ENCODE measurements at regions not wholly inside any gene's neighbourhood (a gene's known extent, or its start where the extent isn't known, plus 50 kb on each side); places are given as distances from the start of the nearest gene placed in this dataset.

- no peaks in the 10 kb centered on the region for H3K36me3 ChIP-seq (ENCODE audit: insufficient read depth, low read length)
- no peaks in the 10 kb centered on the region for H3K9me3 ChIP-seq (ENCODE audit: low read length)
- no peaks in the 10 kb centered on the region for H3K4me1 ChIP-seq (ENCODE audit: insufficient read depth, low read length, severe bottlenecking)
- TF ChIP-seq CTCF (IDR thresholded peaks at IDR 0.05; ENCODE audit: low read length) (no peak), EZH2 (IDR thresholded peaks at IDR 0.05; ENCODE audit: borderline replicate concordance, low read length) (no peak)
- no peak overlapping the region for H3K9ac ChIP-seq (ENCODE audit: low read length)
- no peaks in the 10 kb centered on the region for H4K20me1 ChIP-seq (ENCODE audit: insufficient read depth, low read length)
- no peak overlapping the region for H3K4me3 ChIP-seq (ENCODE audit: low read depth, low read length, poor library complexity, severe bottlenecking)
- no peak overlapping the region for H3K27ac ChIP-seq (ENCODE audit: low read depth, low read length, poor library complexity, severe bottlenecking)
- no peaks in the 10 kb centered on the region for H3K79me2 ChIP-seq (ENCODE audit: insufficient read depth, low read length)
- H3K9me2 ChIP-seq (ENCODE audit: low read depth, low read length) = no peaks in the 10 kb centered on the region
- no peak overlapping the region for H3K4me2 ChIP-seq (ENCODE audit: low read length)
- H2AFZ ChIP-seq (ENCODE audit: low read length) = no peak overlapping the region
- no peaks in the 10 kb centered on the region for H3K27me3 ChIP-seq (ENCODE audit: insufficient read depth, low read length)
- H3F3A ChIP-seq (ENCODE audit: insufficient read depth, low read length) = no peaks in the 10 kb centered on the region
These were observed 194.1 kb upstream of the MTPN start for GRCh38 chr7:136171233-136171632.

GRCh38 chr7:136168821-136169220, 191.7 kb upstream of the MTPN start:
- Histone ChIP-seq H3K27ac (ENCODE audit: low read depth, low read length, poor library complexity, severe bottlenecking) (no peak overlapping the region), H2AFZ (ENCODE audit: low read length) (no peak overlapping the region), H3K9me3 (ENCODE audit: low read length) (no peaks in the 10 kb centered on the region), H3K36me3 (ENCODE audit: insufficient read depth, low read length) (no peaks in the 10 kb centered on the region), H3K9me2 (ENCODE audit: low read depth, low read length) (no peaks in the 10 kb centered on the region), H3K9ac (ENCODE audit: low read length) (no peak overlapping the region), H3K4me2 (ENCODE audit: low read length) (no peak overlapping the region), H3K27me3 (ENCODE audit: insufficient read depth, low read length) (no peaks in the 10 kb centered on the region), H3F3A (ENCODE audit: insufficient read depth, low read length) (no peaks in the 10 kb centered on the region), H3K4me3 (ENCODE audit: low read depth, low read length, poor library complexity, severe bottlenecking) (no peak overlapping the region), H3K79me2 (ENCODE audit: insufficient read depth, low read length) (no peaks in the 10 kb centered on the region), H4K20me1 (ENCODE audit: insufficient read depth, low read length) (no peaks in the 10 kb centered on the region), H3K4me1 (ENCODE audit: insufficient read depth, low read length, severe bottlenecking) (no peaks in the 10 kb centered on the region)
- TF ChIP-seq EZH2 (IDR thresholded peaks at IDR 0.05; ENCODE audit: borderline replicate concordance, low read length) (no peak), CTCF (IDR thresholded peaks at IDR 0.05; ENCODE audit: low read length) (no peak)

DNA sequence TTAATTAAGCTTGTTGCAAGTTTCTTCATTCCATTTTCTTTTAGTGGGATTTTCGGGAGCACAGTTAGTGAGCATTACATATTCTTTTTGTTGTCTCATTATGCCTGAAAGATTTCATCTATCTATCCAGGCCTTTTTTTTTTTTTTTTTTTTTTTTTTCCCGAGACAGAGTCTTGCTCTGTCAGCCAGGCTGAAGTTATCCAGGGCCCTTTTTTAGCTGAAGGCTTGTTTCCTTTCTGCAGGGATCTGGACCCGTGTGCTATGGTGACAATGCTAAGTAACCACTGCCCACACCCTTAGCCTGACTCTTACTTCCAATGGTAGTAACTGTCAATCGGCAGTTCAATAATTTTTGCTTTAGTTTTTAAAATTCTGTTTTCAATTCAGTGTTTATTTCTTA, 190.8 kb upstream of the MTPN start:
- no peaks in the 10 kb centered on the region for H3K79me2 ChIP-seq (ENCODE audit: insufficient read depth, low read length)
- no peak overlapping the region for H3K9ac ChIP-seq (ENCODE audit: low read length)
- H3K4me2 ChIP-seq (ENCODE audit: low read length) = no peak overlapping the region
- H3K9me2 ChIP-seq (ENCODE audit: low read depth, low read length) = no peaks in the 10 kb centered on the region
- no peaks in the 10 kb centered on the region for H3K9me3 ChIP-seq (ENCODE audit: low read length)
- H3K4me1 ChIP-seq (ENCODE audit: insufficient read depth, low read length, severe bottlenecking) = no peaks in the 10 kb centered on the region
- H3K4me3 ChIP-seq (ENCODE audit: low read depth, low read length, poor library complexity, severe bottlenecking) = no peak overlapping the region
- no peak overlapping the region for H2AFZ ChIP-seq (ENCODE audit: low read length)
- H3F3A ChIP-seq (ENCODE audit: insufficient read depth, low read length) = no peaks in the 10 kb centered on the region
- no peaks in the 10 kb centered on the region for H4K20me1 ChIP-seq (ENCODE audit: insufficient read depth, low read length)
- no peaks in the 10 kb centered on the region for H3K27me3 ChIP-seq (ENCODE audit: insufficient read depth, low read length)
- H3K27ac ChIP-seq (ENCODE audit: low read depth, low read length, poor library complexity, severe bottlenecking) = no peak overlapping the region
- TF ChIP-seq EZH2 (IDR thresholded peaks at IDR 0.05; ENCODE audit: borderline replicate concordance, low read length) (no peak), CTCF (IDR thresholded peaks at IDR 0.05; ENCODE audit: low read length) (no peak)
- H3K36me3 ChIP-seq (ENCODE audit: insufficient read depth, low read length) = no peaks in the 10 kb centered on the region

All from OCI-LY1 (cell line).